Uterus (tissue), 2 donors: ENCODE measurements at regions not wholly inside any gene's neighbourhood (a gene's known extent, or its start where the extent isn't known, plus 50 kb on each side); places are given as distances from the start of the nearest gene placed in this dataset.

Source experiments
- CTCF ChIP-seq, 4 experiments: fragments of 200-600 bp in 2 of 4; fragments of 450-650 bp in 2 of 4; sonication (generic) in 2 of 4; IDR thresholded peaks; one replicate each; pipeline ENCODE4 v1.5.1; 2016 to 2019; ENCODE audit warnings: antibody characterized with exemption in 4 of 4, mild to moderate bottlenecking in 2 of 4, moderate library complexity in 1 of 4
- POLR2A ChIP-seq, 2 donors: fragments of 450-650 bp; IDR thresholded peaks; one replicate each; pipeline ENCODE4 v1.6.1; 2016; ENCODE audit warnings: antibody characterized with exemption in 2 of 2, mild to moderate bottlenecking in 1 of 2, moderate library complexity in 1 of 2

- no peak for TF ChIP-seq CTCF (IDR thresholded peaks at IDR 0.05)
- TF ChIP-seq POLR2A (IDR thresholded peaks at IDR 0.05): no peak
These were observed 819.3 kb downstream of the BRINP3 start for GRCh38 chr1:189658381-189658780.
